ENCODE measurements at regions not wholly inside any gene's neighbourhood (a gene's known extent, or its start where the extent isn't known, plus 50 kb on each side); places are given as distances from the start of the nearest gene placed in this dataset.
"Not testable (repeated sequence)": the region's sequence is repeated elsewhere in the genome, so short reads cannot be mapped to it uniquely, and the experiment has no call there.

DNA sequence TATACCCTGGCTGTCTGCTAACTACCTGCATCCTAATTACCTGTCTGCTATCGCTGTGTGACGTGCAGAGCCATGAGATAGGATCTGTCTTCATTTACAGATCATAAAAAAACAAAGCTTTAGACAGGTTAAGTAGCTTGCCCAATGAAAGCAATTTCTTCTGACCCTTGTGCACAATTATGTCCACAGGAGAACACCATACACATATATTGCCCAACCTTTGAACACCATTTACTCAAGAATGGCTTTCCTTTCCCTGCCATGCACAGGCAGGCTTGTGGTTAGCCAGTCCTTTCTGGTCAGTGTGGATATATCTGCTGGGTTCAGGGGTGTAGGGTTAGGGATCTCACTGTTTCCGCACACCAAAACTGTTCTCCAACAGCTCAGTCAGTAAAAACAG is 344.8 kb downstream of the BCL2L11 start:
- TF ChIP-seq, protein P1, sequence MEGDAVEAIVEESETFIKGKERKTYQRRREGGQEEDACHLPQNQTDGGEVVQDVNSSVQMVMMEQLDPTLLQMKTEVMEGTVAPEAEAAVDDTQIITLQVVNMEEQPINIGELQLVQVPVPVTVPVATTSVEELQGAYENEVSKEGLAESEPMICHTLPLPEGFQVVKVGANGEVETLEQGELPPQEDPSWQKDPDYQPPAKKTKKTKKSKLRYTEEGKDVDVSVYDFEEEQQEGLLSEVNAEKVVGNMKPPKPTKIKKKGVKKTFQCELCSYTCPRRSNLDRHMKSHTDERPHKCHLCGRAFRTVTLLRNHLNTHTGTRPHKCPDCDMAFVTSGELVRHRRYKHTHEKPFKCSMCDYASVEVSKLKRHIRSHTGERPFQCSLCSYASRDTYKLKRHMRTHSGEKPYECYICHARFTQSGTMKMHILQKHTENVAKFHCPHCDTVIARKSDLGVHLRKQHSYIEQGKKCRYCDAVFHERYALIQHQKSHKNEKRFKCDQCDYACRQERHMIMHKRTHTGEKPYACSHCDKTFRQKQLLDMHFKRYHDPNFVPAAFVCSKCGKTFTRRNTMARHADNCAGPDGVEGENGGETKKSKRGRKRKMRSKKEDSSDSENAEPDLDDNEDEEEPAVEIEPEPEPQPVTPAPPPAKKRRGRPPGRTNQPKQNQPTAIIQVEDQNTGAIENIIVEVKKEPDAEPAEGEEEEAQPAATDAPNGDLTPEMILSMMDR (IDR thresholded peaks at IDR 0.05): not testable (repeated sequence)
- TF ChIP-seq POLR2A (IDR thresholded peaks at IDR 0.05): not testable (repeated sequence)

Measured in Peyer's patch (tissue), 4 donors.